ENCODE measurements at regions not wholly inside any gene's neighbourhood (a gene's known extent, or its start where the extent isn't known, plus 50 kb on each side); places are given as distances from the start of the nearest gene placed in this dataset.

- DNase-seq (ENCODE audit: low read depth), result no peak
Measured at GRCh38 chr5:5683174-5683573, 260.7 kb downstream of the ICE1 start.

- no peak for DNase-seq (ENCODE audit: low read depth)
Measured at GRCh38 chr5:5678909-5679308, 256.4 kb downstream of the ICE1 start.

GRCh38 chr5:5677738-5678137 lies 255.3 kb downstream of the ICE1 start:
- DNase-seq (ENCODE audit: low read depth), result no peak

GRCh38 chr5:5676218-5676617 lies 253.7 kb downstream of the ICE1 start:
- no peak for DNase-seq (ENCODE audit: low read depth)

- DNase-seq (ENCODE audit: low read depth), result no peak
Measured at GRCh38 chr5:5675511-5675910, 253.0 kb downstream of the ICE1 start.

- no peak for DNase-seq (ENCODE audit: low read depth)
Measured at GRCh38 chr5:5671823-5672222, 249.3 kb downstream of the ICE1 start.

GRCh38 chr5:5667136-5667554 lies 244.7 kb downstream of the ICE1 start:
- no peak for DNase-seq (ENCODE audit: low read depth)

GRCh38 chr5:5666369-5666768 lies 243.9 kb downstream of the ICE1 start:
- no peak for DNase-seq (ENCODE audit: low read depth)

GRCh38 chr5:5666076-5666365 lies 243.5 kb downstream of the ICE1 start:
- DNase-seq (ENCODE audit: low read depth), result no peak

- no peak for DNase-seq (ENCODE audit: low read depth)
Measured at GRCh38 chr5:5665225-5666075, 243.0 kb downstream of the ICE1 start.

- no peak for DNase-seq (ENCODE audit: low read depth)
Measured at GRCh38 chr5:5658889-5659465, 236.5 kb downstream of the ICE1 start.

GRCh38 chr5:5658226-5658625 lies 235.7 kb downstream of the ICE1 start:
- no peak for DNase-seq (ENCODE audit: low read depth)

- DNase-seq (ENCODE audit: low read depth), result no peak
Measured at GRCh38 chr5:5652181-5652580, 229.7 kb downstream of the ICE1 start.

- no peak for DNase-seq (ENCODE audit: low read depth)
Measured at GRCh38 chr5:5650949-5651348, 228.5 kb downstream of the ICE1 start.

GRCh38 chr5:5650242-5650641 lies 227.8 kb downstream of the ICE1 start:
- DNase-seq (ENCODE audit: low read depth), result no peak

GRCh38 chr5:5649641-5650040 lies 227.2 kb downstream of the ICE1 start:
- no peak for DNase-seq (ENCODE audit: low read depth)

GRCh38 chr5:5648694-5649093 lies 226.2 kb downstream of the ICE1 start:
- no peak for DNase-seq (ENCODE audit: low read depth)

GRCh38 chr5:5645891-5646290 lies 223.4 kb downstream of the ICE1 start:
- DNase-seq (ENCODE audit: low read depth), result no peak

- no peak for DNase-seq (ENCODE audit: low read depth)
Measured at GRCh38 chr5:5645198-5645597, 222.7 kb downstream of the ICE1 start.

- no peak for DNase-seq (ENCODE audit: low read depth)
Measured at GRCh38 chr5:5644249-5644648, 221.8 kb downstream of the ICE1 start.

GRCh38 chr5:5643481-5643880 lies 221.0 kb downstream of the ICE1 start:
- no peak for DNase-seq (ENCODE audit: low read depth)

- no peak for DNase-seq (ENCODE audit: low read depth)
Measured at GRCh38 chr5:5638211-5638610, 215.7 kb downstream of the ICE1 start.

- no peak for DNase-seq (ENCODE audit: low read depth)
Measured at GRCh38 chr5:5637173-5637572, 214.7 kb downstream of the ICE1 start.

- no peak for DNase-seq (ENCODE audit: low read depth)
Measured at GRCh38 chr5:5634817-5635216, 212.3 kb downstream of the ICE1 start.

Data from fibroblast of gingiva (primary cell).